Immature natural killer cell (primary cell): ENCODE measurements at regions not wholly inside any gene's neighbourhood (a gene's known extent, or its start where the extent isn't known, plus 50 kb on each side); places are given as distances from the start of the nearest gene placed in this dataset.
A peak's percentile ranks its signal among the peaks of the same experiment; 100 is the strongest.
"Not testable (repeated sequence)": the region's sequence is repeated elsewhere in the genome, so short reads cannot be mapped to it uniquely, and the experiment has no call there.

Experiments
- DNase-seq, 3 donors: peaks; one replicate each; pipeline ENCODE4 v3.0.0; 2022; ENCODE audit warnings: mixed read lengths in 1 of 3
- H3K27ac Mint-ChIP-seq, 6 donors: one replicate each; pipeline ENCODE4 v1.8.0; 2020; ENCODE audit warnings: mixed read lengths in 6 of 6, mild to moderate bottlenecking in 5 of 6, inconsistent platforms in 4 of 6, moderate library complexity in 3 of 6
- H3K27me3 Mint-ChIP-seq, 3 donors: one replicate each; pipeline ENCODE4 v1.8.0; 2020 to 2021; ENCODE audit warnings: low read depth in 3 of 3, mild to moderate bottlenecking in 3 of 3, mixed read lengths in 3 of 3, moderate library complexity in 3 of 3, inconsistent platforms in 1 of 3
- H3K36me3 Mint-ChIP-seq, 3 donors: one replicate each; pipeline ENCODE4 v1.8.0; 2020; ENCODE audit warnings: mixed read lengths in 3 of 3, inconsistent platforms in 2 of 3, mild to moderate bottlenecking in 2 of 3
- H3K4me1 Mint-ChIP-seq, 2 donors: one replicate each; pipeline ENCODE4 v1.8.0; 2020; ENCODE audit warnings: inconsistent platforms in 2 of 2, mild to moderate bottlenecking in 2 of 2, mixed read lengths in 2 of 2, moderate library complexity in 1 of 2
- H3K4me3 Mint-ChIP-seq, 5 donors: one replicate each; pipeline ENCODE4 v1.8.0; 2020; ENCODE audit warnings: mild to moderate bottlenecking in 5 of 5, mixed read lengths in 5 of 5, inconsistent platforms in 3 of 5, moderate library complexity in 3 of 5
- H3K9me3 Mint-ChIP-seq, 6 donors: one replicate each; pipeline ENCODE4 v1.8.0; 2020; ENCODE audit warnings: mild to moderate bottlenecking in 6 of 6, mixed read lengths in 6 of 6, inconsistent platforms in 4 of 6, moderate library complexity in 3 of 6

DNA sequence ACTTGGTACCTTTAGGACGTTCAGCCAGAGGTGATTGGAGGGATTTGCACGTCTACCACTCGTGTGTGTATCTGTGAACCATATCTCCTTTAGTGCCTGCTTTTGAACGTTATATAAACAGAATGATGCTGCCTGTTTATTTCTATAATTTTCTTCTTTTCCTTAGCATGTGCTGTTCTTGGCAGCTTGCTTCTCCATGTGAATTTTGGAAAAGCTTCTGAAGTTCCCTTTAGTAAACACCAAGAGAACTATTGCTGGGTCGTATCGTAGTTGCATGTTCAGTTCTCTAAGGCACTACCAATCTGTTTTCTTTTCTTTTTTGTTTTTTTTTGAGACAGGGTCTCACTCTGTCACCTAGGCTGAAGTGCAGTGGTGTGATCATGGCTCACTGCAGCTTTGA lies 73.8 kb upstream of the FANCC start:
- not testable (repeated sequence) for H3K27me3 Mint-ChIP-seq, H3K4me3 Mint-ChIP-seq, H3K36me3 Mint-ChIP-seq, H3K27ac Mint-ChIP-seq, DNase-seq, H3K4me1 Mint-ChIP-seq, H3K9me3 Mint-ChIP-seq

- Mint-ChIP-seq H3K9me3 (no peaks in the 10 kb centered on the region), H3K27me3 (peaks cover 4 to 8% (median 5%) of the 10 kb centered on the region in 3 donors), H3K4me1 (no peaks in the 10 kb centered on the region), H3K4me3 (no peak overlapping the region), H3K27ac (no peak overlapping the region), H3K36me3 (no peaks in the 10 kb centered on the region)
- no peak for DNase-seq
Observed at GRCh38 chr9:95389373-95389772, 71.9 kb upstream of the FANCC start.

DNA sequence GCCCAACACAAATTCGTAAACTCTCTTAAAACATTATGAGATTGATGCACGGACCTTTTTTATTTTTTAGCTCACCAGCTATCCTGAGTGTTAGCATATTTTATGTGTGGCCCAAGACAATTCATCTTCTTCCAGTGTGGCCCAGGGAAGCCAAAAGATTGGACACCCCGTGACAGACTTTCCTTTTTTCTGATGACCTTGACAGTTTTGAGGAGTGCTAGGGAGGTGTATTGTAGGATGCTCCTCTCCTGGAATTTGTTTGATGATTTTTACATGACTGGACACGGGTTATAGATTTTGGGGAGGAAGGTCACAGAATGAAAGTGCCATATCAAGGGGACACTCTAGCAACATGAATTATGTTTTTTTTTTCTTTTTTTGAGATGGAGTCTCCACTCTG lies 69.3 kb upstream of the FANCC start:
- Mint-ChIP-seq H3K36me3 (no peaks in the 10 kb centered on the region), H3K27me3 (peaks cover 7 to 9% (median 9%) of the 10 kb centered on the region in 3 donors), H3K27ac (no peak overlapping the region), H3K4me3 (no peak overlapping the region), H3K4me1 (no peaks in the 10 kb centered on the region), H3K9me3 (no peaks in the 10 kb centered on the region)
- DNase-seq: no peak

- no peak for DNase-seq
- Mint-ChIP-seq H3K4me3 (no peak overlapping the region), H3K9me3 (no peaks in the 10 kb centered on the region), H3K36me3 (no peaks in the 10 kb centered on the region), H3K27ac (no peak overlapping the region), H3K27me3 (peaks cover 4 to 9% (median 7%) of the 10 kb centered on the region in 3 donors), H3K4me1 (no peaks in the 10 kb centered on the region)
Observed at GRCh38 chr9:95385521-95385920, 68.0 kb upstream of the FANCC start.

GRCh38 chr9:95383845-95384244 lies 66.3 kb upstream of the FANCC start:
- Mint-ChIP-seq H3K27ac (no peak overlapping the region), H3K36me3 (no peaks in the 10 kb centered on the region), H3K4me3 (no peak overlapping the region), H3K27me3 (peaks cover 10 to 16% (median 12%) of the 10 kb centered on the region in 3 donors), H3K4me1 (no peaks in the 10 kb centered on the region), H3K9me3 (no peaks in the 10 kb centered on the region)
- no peak for DNase-seq

DNA sequence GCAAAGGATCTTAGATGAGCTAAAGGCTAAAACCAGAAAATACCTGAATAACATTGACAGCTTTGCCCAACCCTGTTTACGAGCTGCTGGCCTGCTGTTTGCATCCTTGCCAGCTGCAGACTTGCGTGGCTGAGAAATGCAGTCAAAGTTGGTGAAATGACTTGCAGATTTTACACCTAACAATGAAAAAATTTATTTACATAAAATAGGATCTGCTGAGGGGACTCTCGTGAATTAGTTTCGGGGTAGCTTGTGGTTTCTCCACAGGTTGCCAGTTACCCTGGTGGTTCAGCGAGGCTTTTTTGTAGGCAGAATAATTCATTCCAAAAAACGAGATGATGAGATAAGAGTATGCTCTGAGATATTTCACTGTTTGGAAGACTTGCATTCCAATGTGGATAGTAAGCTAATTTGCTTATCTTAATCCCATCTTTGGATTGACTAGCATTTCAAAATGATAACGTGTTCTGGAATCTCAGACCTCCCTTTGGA lies 65.7 kb upstream of the FANCC start:
- DNase-seq: no peak
- Mint-ChIP-seq H3K9me3 (no peaks in the 10 kb centered on the region), H3K36me3 (no peaks in the 10 kb centered on the region), H3K4me1 (no peaks in the 10 kb centered on the region), H3K27ac (no peak overlapping the region), H3K27me3 (peaks cover 10 to 19% (median 12%) of the 10 kb centered on the region in 3 donors), H3K4me3 (no peak overlapping the region)

DNA sequence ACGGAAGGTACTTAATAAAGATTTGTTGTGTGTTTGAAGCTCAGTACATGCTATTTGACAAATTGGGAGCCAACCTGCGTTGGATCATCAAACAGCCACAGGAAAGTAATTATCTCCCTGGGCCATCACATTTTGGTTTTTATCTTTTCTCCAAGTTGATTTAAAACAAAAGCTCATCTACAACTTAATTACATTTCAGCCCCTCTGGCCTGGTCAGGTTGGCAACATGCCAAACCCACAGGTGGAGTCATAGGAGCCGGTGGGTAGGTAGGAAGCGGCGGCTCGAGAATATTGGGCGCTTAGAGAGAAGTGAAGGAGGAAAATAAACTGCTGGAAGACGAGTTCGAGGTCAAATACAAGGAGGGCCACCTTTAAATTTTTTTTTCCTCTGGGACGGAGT lies 64.9 kb upstream of the FANCC start:
- Mint-ChIP-seq H3K4me1 (no peaks in the 10 kb centered on the region), H3K36me3 (no peaks in the 10 kb centered on the region), H3K9me3 (no peaks in the 10 kb centered on the region), H3K4me3 (no peak overlapping the region), H3K27me3 (peaks cover 10 to 23% (median 12%) of the 10 kb centered on the region in 3 donors), H3K27ac (no peak overlapping the region)
- no peak for DNase-seq

- H3K36me3 Mint-ChIP-seq: no peaks in the 10 kb centered on the region
- no peaks in the 10 kb centered on the region for H3K4me1 Mint-ChIP-seq
- H3K9me3 Mint-ChIP-seq: no peaks in the 10 kb centered on the region
- H3K4me3 Mint-ChIP-seq: no peak overlapping the region
- H3K27ac Mint-ChIP-seq: no peak overlapping the region
- DNase-seq: no peak
- peaks cover 10 to 31% (median 11%) of the 10 kb centered on the region in 3 donors for H3K27me3 Mint-ChIP-seq
Observed at GRCh38 chr9:95381221-95381620, 63.7 kb upstream of the FANCC start.

GRCh38 chr9:95379630-95380029 lies 62.1 kb upstream of the FANCC start:
- no peaks in the 10 kb centered on the region for H3K36me3 Mint-ChIP-seq
- H3K9me3 Mint-ChIP-seq: no peaks in the 10 kb centered on the region
- H3K4me1 Mint-ChIP-seq: no peaks in the 10 kb centered on the region
- DNase-seq: peak in 2 of 3 donors; percentile 18 to 21
- H3K27ac Mint-ChIP-seq: no peak overlapping the region
- no peak overlapping the region for H3K4me3 Mint-ChIP-seq
- H3K27me3 Mint-ChIP-seq: peaks cover 10 to 33% (median 11%) of the 10 kb centered on the region in 3 donors

DNA sequence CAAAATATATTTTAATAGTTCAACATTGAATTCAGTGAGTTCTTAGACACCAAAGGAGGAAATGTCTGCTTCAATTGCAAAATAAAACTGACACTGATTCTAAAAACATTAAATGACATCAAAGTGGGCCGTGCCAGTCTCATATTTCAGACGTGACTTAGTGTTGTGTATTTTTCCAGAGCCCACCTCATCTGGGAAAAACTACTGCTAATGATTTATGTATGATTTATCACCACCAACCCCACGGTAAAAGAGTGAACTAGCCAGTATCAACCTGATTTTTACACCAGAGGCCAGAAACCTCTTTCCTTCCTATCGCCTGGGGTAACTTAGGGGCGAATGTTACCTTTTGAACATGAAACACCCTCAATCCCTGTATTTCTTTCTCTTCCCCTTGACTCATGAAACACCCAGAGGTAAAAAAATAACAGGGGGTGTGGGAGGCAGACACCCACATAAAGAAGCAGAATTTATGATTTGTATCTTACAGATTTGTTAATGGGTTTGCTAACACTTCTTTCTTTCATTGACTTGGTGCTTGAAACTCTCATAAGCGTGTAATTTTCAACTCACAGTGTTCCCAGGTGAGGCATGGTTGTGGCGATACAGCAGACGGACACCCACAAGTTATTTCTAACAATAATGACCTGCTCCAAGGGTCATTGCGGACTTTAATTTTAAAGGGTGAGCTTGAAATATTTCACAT lies 56.4 kb upstream of the FANCC start:
- DNase-seq: no peak
- peaks cover 0 to 22% (median 9%) of the 10 kb centered on the region in 3 donors for H3K27me3 Mint-ChIP-seq
- H3K4me1 Mint-ChIP-seq: no peaks in the 10 kb centered on the region
- H3K36me3 Mint-ChIP-seq: no peaks in the 10 kb centered on the region
- no peaks in the 10 kb centered on the region for H3K9me3 Mint-ChIP-seq
- no peak overlapping the region for H3K27ac Mint-ChIP-seq
- no peak overlapping the region for H3K4me3 Mint-ChIP-seq

DNA sequence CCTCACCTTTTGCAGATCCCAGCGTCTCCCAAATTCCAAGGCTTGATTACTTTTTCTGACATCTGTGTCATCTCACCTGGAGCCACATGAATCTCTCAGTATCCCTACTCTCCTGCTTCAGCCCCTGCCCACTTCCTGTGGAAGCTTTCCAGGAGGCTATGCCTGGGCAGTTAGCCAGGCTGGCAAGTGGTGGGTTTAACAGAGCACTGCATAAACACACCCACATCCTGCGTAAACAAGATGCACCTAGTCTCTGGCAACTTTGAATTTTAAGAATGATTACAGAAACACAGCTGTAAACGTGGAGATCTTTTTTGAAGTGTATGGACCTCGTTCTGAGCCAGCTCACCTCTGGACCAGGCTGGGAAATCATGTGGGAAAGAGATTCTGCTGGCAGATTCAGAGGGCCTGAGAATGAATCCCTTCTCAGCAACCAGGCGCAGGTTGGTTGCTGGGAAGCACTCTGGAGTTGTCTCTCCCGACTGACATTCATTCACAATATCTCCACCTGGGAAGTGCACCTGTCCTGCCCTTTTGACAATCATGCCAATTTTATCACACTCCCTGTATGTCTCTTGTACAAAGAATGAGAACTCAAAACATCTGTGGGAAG lies 55.7 kb upstream of the FANCC start:
- Mint-ChIP-seq H3K36me3 (peaks cover 0 to 3% (median 0%) of the 10 kb centered on the region in 3 donors), H3K4me3 (no peak overlapping the region), H3K4me1 (no peaks in the 10 kb centered on the region), H3K9me3 (no peaks in the 10 kb centered on the region), H3K27ac (no peak overlapping the region), H3K27me3 (peaks cover 4 to 21% (median 9%) of the 10 kb centered on the region in 3 donors)
- no peak for DNase-seq

- H3K4me1 Mint-ChIP-seq: no peaks in the 10 kb centered on the region
- peaks cover 7 to 13% (median 11%) of the 10 kb centered on the region in 3 donors for H3K27me3 Mint-ChIP-seq
- no peak overlapping the region for H3K4me3 Mint-ChIP-seq
- no peak overlapping the region for H3K27ac Mint-ChIP-seq
- H3K9me3 Mint-ChIP-seq: no peaks in the 10 kb centered on the region
- DNase-seq: no peak
- peaks cover 0 to 3% (median 0%) of the 10 kb centered on the region in 3 donors for H3K36me3 Mint-ChIP-seq
Observed at GRCh38 chr9:95370064-95370463, 52.6 kb upstream of the FANCC start.

- no peak overlapping the region for H3K4me3 Mint-ChIP-seq
- DNase-seq: no peak
- peaks cover 0 to 3% (median 0%) of the 10 kb centered on the region in 3 donors for H3K36me3 Mint-ChIP-seq
- no peaks in the 10 kb centered on the region for H3K9me3 Mint-ChIP-seq
- no peaks in the 10 kb centered on the region for H3K4me1 Mint-ChIP-seq
- peaks cover 9 to 13% (median 11%) of the 10 kb centered on the region in 3 donors for H3K27me3 Mint-ChIP-seq
- H3K27ac Mint-ChIP-seq: no peak overlapping the region
Observed at GRCh38 chr9:95368377-95369160, 51.1 kb upstream of the FANCC start.
